Upper lobe of left lung (tissue), 4 donors: ENCODE measurements at regions not wholly inside any gene's neighbourhood (a gene's known extent, or its start where the extent isn't known, plus 50 kb on each side); places are given as distances from the start of the nearest gene placed in this dataset.

ENCODE experiments used
- CTCF ChIP-seq, 6 experiments: fragments of 450-650 bp in 4 of 6; fragments of 200-600 bp in 2 of 6; sonication (generic) in 2 of 6; IDR thresholded peaks; one replicate each; pipeline ENCODE4 v1.5.1; 2016 to 2019; ENCODE audit warnings: antibody characterized with exemption in 6 of 6
- EP300 ChIP-seq, 4 donors: sonication (generic); formaldehyde crosslinking; IDR thresholded peaks; one replicate each; pipeline ENCODE4 v1.5.1; 2017; ENCODE audit warnings: antibody characterized with exemption in 4 of 4, control low read depth in 2 of 4
- POLR2A ChIP-seq, 4 donors: fragments of 450-650 bp; IDR thresholded peaks; one replicate each; pipeline ENCODE4 v1.5.1; 2016 to 2017; ENCODE audit warnings: antibody characterized with exemption in 4 of 4, mild to moderate bottlenecking in 2 of 4
- POLR2AphosphoS5 ChIP-seq, 2 donors: sonication (generic); formaldehyde crosslinking; IDR thresholded peaks; one replicate each; pipeline ENCODE4 v1.5.1; 2017; ENCODE audit warnings: antibody characterized with exemption in 2 of 2

GRCh38 chr13:91166714-91167511 lies 180.6 kb upstream of the MIR17HG start:
- TF ChIP-seq CTCF (IDR thresholded peaks at IDR 0.05) (no peak), EP300 (IDR thresholded peaks at IDR 0.05) (no peak), POLR2A (IDR thresholded peaks at IDR 0.05) (no peak), POLR2AphosphoS5 (IDR thresholded peaks at IDR 0.05) (no peak)
